ENCODE measurements at regions not wholly inside any gene's neighbourhood (a gene's known extent, or its start where the extent isn't known, plus 50 kb on each side); places are given as distances from the start of the nearest gene placed in this dataset.

DNA sequence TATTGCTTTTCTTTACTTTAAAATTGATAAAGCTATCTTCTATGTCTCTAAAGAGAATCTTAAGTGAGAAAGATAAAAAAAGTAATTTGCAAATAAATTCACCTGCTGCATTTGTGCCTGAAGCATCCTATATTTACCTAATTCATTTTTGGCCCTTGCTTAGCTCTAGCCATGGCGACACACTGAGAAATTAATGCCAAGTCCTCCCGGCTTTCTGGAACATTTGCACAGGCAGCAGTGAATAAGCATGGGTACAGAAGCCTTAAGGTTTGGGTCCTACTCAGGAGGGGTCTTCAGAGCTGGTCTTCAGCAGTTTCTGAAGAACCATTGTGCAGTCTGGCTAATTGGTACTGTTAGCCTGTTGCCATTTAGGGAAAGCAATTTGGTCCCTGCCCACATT lies 73.9 kb upstream of the ZEB2 start:
- no peak for DNase-seq

DNA sequence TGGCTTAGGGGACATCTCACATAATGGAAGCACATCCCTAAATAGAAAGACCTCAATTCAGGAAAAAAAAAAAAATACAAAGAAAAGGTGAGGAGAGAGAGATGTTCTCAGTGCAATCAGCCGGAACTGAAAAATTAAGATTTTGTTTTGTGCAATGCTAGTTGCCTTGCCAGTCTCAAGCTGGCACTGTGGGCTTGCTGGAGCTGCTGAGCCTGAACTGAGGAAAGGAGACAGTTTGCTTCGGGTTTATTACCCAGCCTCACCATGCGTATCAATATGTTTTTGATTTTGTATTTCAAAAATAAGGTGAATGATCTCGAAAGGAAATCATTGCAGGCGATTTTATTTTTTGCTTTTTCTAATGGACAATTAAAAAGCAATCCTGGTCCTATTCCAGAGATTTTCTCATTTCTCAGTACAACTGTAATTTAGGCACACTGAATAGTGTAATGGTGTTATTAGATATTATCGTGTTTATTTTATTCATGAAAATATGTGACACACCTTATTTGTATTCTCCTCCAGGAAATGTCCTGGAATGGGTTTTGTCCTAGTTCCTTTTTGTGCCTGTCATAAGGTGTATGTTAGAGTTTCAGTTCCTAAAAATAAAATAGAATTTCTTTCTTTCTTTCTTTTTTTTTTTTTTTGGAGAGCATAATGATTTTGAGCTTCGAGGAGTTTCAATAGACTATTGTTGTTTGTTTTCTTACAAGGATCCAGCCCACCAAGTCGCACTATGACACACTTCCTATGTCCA lies 72.8 kb upstream of the ZEB2 start:
- DNase-seq: no peak

DNA sequence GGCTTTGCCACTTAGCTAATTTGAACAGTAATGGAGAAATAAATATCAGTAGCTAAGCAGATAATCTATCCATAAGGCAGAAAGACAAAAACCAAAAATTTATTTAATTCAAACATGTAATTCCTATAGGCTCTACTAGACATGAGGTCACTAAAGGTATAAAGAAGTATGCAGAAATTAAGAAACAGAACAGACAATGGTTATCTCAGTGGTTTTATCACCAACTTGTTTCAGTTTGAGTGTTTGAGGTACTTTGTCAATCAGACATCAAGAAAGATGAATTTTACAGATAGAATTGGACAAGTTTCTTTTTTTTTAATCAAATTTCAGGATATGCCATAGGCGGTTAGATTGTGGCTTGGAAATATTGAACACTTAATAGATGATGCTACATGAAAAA lies 67.4 kb upstream of the ZEB2 start:
- DNase-seq: no peak

DNA sequence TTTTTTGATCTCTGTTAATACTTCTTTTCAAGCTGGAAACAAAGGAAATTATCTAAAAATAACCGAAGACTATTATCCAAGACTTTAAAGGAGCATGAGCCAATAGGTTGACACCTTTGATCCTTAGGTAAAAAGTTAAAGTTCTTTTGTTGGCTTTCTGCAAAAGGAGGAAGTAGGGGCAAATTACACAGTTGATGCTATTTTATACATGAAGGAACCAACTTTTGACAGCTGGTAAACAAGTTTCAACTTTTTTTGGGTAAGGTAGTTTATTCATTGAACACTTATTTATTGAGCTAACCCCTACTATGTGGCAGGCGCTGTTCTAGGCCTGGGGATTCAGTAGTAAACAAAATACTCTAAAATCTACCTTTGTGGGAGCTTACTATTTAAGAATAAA lies 66.6 kb upstream of the ZEB2 start:
- no peak for DNase-seq

DNA sequence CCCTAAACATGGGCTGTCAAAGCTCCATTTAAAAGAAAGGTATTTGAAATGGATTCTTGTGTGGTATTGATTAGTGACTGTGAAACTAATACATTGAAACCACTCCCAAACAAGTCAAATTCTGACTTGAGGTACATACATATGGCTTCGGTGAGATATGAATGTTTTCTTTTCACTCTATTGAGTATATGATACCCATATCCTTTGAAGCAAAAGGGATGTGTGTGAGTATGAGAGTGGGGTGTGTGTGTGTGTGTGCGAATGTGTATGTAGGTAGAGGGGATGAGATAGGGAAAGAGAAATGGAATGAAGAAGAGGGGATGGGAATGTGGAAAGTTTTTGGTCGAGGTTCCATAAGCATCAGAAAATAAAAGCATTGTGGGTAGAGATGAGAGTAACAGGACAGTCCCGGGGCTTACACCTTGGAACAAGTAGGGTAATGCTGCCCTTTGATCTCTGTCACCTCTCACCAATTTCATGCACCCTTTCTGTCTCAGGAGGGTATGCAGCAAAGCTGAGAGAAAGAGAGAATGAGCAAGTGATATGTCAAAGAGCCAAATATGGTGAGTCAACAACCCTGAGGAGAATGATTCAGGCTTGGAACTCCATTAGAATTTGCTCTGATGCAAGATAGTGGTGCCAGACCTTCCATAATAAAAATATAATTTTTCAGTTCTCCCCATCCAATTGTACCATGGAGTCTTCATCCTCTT lies 64.0 kb upstream of the ZEB2 start:
- no peak for DNase-seq

DNA sequence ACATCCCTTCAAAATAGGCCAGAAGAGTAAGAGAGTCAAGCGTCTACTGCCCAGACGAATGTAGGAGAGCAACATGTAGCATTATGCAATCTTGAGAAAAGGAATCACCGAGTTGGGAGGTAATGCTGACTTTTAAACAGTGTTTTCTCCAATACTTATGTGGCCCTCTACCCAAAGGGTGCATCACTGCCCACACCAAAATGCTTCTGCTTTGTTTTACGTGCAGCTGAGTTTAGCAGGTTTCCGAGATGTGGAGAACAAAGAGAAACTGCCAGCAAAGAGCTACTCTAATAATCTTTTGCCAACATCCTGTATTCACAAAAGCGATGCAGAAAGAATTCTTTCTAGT lies 63.4 kb upstream of the ZEB2 start:
- DNase-seq: no peak

DNA sequence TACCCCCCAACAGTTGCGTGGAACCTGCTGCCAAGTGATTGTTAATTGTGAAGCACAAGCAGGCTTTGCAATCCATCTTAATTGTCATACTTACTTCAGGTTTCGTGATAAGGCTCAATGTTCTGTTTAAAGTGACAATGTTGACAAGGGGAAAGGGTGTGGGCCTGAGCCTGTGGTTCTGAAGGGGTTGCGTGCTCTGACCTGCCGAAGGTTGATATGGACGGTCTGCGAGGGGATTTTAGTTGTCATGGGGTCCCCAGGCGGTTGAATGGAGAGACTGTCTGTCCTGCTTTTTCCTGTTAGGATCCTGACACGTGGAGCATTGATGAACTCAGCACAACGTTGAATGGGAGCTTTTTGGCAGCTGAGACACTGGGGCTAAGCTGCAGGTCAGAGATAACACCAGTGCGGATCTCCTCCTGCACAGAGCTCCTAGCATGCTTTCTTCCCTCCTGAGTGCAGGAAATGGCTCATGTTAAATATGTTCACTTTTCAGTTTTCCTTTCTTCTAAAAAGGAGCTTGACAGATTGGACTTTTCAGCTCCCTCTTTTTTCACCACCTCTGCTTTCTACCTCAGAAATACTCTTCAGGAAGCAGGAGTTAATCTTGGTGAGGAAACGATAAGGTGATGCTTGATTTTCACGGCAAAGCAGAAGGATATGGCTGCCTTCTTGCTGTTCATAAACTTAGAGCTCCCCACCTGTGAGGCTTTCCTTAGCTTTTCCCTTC lies 62.9 kb upstream of the ZEB2 start:
- DNase-seq: no peak

DNA sequence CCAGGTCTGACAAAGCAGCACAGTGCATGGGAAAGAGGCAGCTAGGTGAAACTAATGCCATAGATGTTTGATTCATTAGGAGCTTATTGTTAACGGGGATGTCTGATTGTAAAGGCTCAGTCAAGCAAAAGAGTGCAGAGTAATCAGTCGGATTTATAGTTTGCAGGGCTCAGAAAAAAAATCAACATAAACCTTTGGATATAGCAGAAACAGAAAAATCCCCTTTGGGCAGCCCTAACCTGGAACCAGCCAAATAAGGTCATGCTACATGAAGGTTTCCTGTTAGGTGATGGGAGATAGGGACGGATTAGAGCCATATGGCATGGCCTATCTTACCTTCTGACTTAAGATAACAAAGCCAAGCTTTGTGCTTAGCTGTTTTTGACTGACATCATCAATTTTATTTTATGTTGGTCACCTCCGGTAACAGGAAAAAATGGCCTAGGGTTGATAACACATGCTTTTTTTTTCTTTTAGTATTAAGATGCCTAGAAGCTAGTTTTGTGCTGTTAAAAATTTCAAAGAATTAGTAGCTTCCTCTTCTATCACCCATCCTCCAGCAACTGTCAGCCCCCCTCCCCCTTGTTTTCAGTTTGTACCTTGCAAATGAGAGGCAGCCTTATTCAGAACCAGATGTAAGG lies 60.7 kb upstream of the ZEB2 start:
- DNase-seq: no peak

DNA sequence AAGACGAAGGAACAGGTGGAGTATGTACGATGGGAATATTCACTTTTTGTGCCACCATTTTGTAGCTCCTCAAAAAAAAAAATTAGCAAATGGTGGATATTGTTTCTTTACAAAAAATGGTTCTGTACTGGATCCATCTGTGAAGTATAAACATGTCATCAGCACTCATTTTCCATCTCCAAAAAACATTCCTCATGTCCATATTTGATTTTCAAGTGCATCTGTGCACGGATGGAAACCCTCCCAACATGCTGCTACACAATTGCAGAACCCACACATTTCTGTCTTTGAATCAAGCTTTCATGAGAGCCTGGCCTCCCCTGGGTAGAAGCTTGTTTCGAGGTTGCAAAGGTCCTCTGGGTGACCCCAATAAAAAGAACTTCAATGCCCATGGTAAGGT lies 59.6 kb upstream of the ZEB2 start:
- no peak for DNase-seq

DNA sequence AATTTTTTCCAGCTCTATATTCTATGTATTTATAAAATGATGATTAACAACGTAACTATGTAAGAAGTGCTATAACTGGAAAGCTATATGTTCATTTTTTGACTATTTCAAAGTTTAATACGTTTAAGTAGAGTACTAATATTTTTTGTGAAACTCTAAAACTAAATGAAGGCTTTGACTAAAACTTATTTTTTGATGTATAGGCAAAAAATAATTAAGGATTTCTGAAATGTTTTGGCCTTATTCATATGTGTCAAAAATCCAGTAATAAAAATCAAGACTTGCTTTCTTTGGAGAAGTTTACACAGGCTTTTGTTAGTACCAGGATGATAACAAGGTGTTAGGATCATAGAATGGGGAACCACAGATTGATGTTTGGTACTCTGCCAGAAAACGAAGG lies 58.2 kb upstream of the ZEB2 start:
- DNase-seq: no peak

DNA sequence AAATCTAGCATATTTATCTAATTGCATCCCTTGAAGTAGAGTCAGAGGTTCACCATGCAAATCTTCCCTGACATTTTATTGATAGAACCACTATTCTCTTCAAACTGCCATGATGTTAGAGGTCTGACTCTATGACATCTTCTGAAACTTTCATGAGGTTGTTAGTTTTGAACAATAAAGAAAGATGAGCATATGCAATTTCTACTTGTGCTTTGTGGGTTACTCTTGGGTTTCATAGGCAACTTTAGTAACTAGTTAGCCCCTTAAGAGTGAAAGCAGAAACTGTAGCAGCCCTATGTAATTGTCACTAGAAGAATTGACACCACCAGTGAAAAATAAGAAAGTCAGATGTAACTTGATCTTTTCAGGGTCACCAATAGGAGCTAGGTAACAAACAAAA lies 53.1 kb upstream of the ZEB2 start:
- no peak for DNase-seq

DNA sequence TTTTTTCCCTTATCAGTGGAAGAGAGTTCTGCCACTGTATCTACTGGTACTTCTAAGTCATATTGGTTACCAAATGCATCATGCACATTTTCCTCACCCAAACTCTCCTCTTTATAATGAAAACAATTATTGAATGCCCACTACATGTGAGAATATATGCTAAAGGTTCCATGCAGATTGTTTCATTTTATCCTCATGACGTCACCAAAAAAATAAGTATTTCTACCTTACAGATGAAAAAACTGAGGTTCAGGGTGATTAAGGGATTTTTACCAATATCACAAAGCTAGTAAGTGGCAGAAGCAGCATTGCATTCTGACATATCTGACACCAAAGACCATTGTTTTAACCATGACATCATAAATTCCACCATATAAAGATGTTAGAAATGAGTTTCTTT lies 51.9 kb upstream of the ZEB2 start:
- DNase-seq: no peak

DNA sequence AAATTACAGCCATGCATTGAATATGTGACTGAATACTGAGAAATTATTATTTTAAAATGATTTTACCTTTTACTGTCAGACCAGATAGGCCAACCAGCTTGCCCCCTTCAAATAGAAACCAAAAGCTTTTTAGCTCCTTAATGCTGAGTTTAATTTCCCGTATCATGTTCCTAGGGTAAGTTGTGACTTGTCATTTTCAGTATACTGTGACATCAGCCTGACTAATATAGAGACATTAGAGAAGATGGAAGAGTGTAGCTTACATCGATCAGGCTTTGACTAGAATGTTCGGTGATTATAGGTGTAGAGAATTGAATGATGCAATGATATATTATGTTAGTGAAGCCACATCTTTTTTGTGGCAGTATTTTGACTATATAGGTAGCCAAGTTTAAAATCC lies 50.6 kb upstream of the ZEB2 start:
- DNase-seq: peak; percentile 45

All from CD4-positive, alpha-beta T cell treated with Interleukin-21 for 1 hour (primary cell).